ENCODE measurements at regions not wholly inside any gene's neighbourhood (a gene's known extent, or its start where the extent isn't known, plus 50 kb on each side); places are given as distances from the start of the nearest gene placed in this dataset.
"Not testable (repeated sequence)": the region's sequence is repeated elsewhere in the genome, so short reads cannot be mapped to it uniquely, and the experiment has no call there.

GRCh38 chr4:165805406-165805805, 67.6 kb upstream of the TLL1 start:
- no peak for TF ChIP-seq CTCF (IDR thresholded peaks at IDR 0.05; ENCODE audit: low read depth, low read length, missing control alignments)
- no peak for DNase-seq (ENCODE audit: low read depth)
- in situ Hi-C loops (cut with HindIII; ENCODE audit: low sequenced_read_pairs): no loop called here

GRCh38 chr4:165806613-165807012, 66.4 kb upstream of the TLL1 start:
- no peak for DNase-seq (ENCODE audit: low read depth)
- in situ Hi-C loops (cut with HindIII; ENCODE audit: low sequenced_read_pairs): no loop called here
- H3K4me3 ChIP-seq (ENCODE audit: low read depth, low read length): no peak overlapping the region
- TF ChIP-seq CTCF (IDR thresholded peaks at IDR 0.05; ENCODE audit: low read depth, low read length, missing control alignments): no peak

More at GRCh38 chr4:165805406-165805805, 67.6 kb upstream of the TLL1 start:
- no peak overlapping the region for H3K4me3 ChIP-seq (ENCODE audit: low read depth, low read length)

GRCh38 chr4:165810726-165811125, 62.3 kb upstream of the TLL1 start:
- DNase-seq (ENCODE audit: low read depth): no peak
- in situ Hi-C loops (cut with HindIII; ENCODE audit: low sequenced_read_pairs): no loop called here
- no peak for TF ChIP-seq CTCF (IDR thresholded peaks at IDR 0.05; ENCODE audit: low read depth, low read length, missing control alignments)
- H3K4me3 ChIP-seq (ENCODE audit: low read depth, low read length): no peak overlapping the region

- in situ Hi-C loops (cut with HindIII; ENCODE audit: low sequenced_read_pairs): no loop called here
- TF ChIP-seq CTCF (IDR thresholded peaks at IDR 0.05; ENCODE audit: low read depth, low read length, missing control alignments): no peak
- DNase-seq (ENCODE audit: low read depth): no peak
- H3K4me3 ChIP-seq (ENCODE audit: low read depth, low read length): no peak overlapping the region
Observed at GRCh38 chr4:165813606-165814005, 59.4 kb upstream of the TLL1 start.

- H3K4me3 ChIP-seq (ENCODE audit: low read depth, low read length): no peak overlapping the region
- TF ChIP-seq CTCF (IDR thresholded peaks at IDR 0.05; ENCODE audit: low read depth, low read length, missing control alignments): no peak
- in situ Hi-C loops (cut with HindIII; ENCODE audit: low sequenced_read_pairs): no loop called here
- no peak for DNase-seq (ENCODE audit: low read depth)
Observed at GRCh38 chr4:165814256-165815020, 58.6 kb upstream of the TLL1 start.

GRCh38 chr4:165819126-165819525, 53.9 kb upstream of the TLL1 start:
- in situ Hi-C loops (cut with HindIII; ENCODE audit: low sequenced_read_pairs); DNase-seq (ENCODE audit: low read depth); H3K4me3 ChIP-seq (ENCODE audit: low read depth, low read length): not testable (repeated sequence)
